ENCODE measurements at regions not wholly inside any gene's neighbourhood (a gene's known extent, or its start where the extent isn't known, plus 50 kb on each side); places are given as distances from the start of the nearest gene placed in this dataset.

DNA sequence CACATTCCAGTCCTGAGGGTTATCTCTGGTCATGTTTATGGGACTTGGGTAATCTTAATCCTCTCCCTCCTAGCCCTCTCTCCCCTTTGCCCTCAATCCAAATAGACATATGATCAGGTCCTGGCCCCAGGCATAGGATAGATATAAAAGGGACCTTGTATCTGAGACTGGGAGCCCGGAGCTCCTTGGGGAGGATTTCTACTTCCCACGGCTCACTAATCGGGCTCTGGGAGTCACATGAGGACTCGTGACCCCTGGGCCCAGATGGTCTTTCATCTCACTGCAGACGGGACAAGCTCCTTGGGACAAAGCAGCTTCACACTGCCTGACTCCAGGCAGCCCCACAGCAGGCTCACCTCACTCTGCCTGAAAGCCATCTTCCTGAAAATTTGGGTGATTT lies 57.8 kb upstream of the LYRM9 start:
- TF ChIP-seq, protein P1, sequence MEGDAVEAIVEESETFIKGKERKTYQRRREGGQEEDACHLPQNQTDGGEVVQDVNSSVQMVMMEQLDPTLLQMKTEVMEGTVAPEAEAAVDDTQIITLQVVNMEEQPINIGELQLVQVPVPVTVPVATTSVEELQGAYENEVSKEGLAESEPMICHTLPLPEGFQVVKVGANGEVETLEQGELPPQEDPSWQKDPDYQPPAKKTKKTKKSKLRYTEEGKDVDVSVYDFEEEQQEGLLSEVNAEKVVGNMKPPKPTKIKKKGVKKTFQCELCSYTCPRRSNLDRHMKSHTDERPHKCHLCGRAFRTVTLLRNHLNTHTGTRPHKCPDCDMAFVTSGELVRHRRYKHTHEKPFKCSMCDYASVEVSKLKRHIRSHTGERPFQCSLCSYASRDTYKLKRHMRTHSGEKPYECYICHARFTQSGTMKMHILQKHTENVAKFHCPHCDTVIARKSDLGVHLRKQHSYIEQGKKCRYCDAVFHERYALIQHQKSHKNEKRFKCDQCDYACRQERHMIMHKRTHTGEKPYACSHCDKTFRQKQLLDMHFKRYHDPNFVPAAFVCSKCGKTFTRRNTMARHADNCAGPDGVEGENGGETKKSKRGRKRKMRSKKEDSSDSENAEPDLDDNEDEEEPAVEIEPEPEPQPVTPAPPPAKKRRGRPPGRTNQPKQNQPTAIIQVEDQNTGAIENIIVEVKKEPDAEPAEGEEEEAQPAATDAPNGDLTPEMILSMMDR (conservative IDR thresholded peaks at IDR 0.05; ENCODE audit: low read depth, low read length): no peak
- no peak for TF ChIP-seq EZH2 (IDR thresholded peaks at IDR 0.05; ENCODE audit: borderline replicate concordance, low read depth, low read length, poor library complexity, severe bottlenecking)
